Fibroblast of lung (primary cell): ENCODE measurements at regions not wholly inside any gene's neighbourhood (a gene's known extent, or its start where the extent isn't known, plus 50 kb on each side); places are given as distances from the start of the nearest gene placed in this dataset.

Experiments
- DNase-seq, 2 donors: peaks; one replicate each; pipeline versions ENCODE4 v3.0.0 to v3.0.0-alpha.2; 2010; ENCODE audit warnings: low read depth in 2 of 2
- H2AFZ ChIP-seq: 2 replicates; pipeline ENCODE4 v1.5.1; 2012; ENCODE audit warnings: low read length, control low read depth, inconsistent platforms
- H3K27ac ChIP-seq: 2 replicates; pipeline ENCODE4 v1.5.1; 2011; ENCODE audit warnings: low read length, control low read depth; ENCODE audit not compliant: insufficient read depth
- H3K27me3 ChIP-seq: 2 replicates; pipeline ENCODE4 v1.5.1; 2011; ENCODE audit warnings: mild to moderate bottlenecking, low read length; ENCODE audit not compliant: control insufficient read depth, insufficient read depth
- H3K36me3 ChIP-seq: 2 replicates; pipeline ENCODE4 v1.5.1; 2011; ENCODE audit warnings: low read length; ENCODE audit not compliant: control insufficient read depth, insufficient read depth
- H3K4me1 ChIP-seq: 2 replicates; pipeline ENCODE4 v1.5.1; 2011; ENCODE audit warnings: low read length; ENCODE audit not compliant: control insufficient read depth, insufficient read depth; ENCODE audit errors: extremely low read depth
- H3K4me2 ChIP-seq: 2 replicates; pipeline ENCODE4 v1.5.1; 2011; ENCODE audit warnings: low read length, control low read depth; ENCODE audit not compliant: insufficient read depth; ENCODE audit errors: extremely low read depth
- H3K4me3 ChIP-seq, 4 experiments: fragments of 200-600 bp in 1 of 4; sonication (generic) in 1 of 4; replicated peaks in 1 of 4; 2 replicates each; pipeline ENCODE4 v1.5.1; 2011 to 2016; ENCODE audit warnings: low read length in 4 of 4, low read depth in 3 of 4, mild to moderate bottlenecking in 3 of 4, control low read depth in 2 of 4, inconsistent platforms in 1 of 4, mixed read lengths in 1 of 4; ENCODE audit not compliant: insufficient read depth in 1 of 4; ENCODE audit errors: control extremely low read depth in 1 of 4
- H3K79me2 ChIP-seq: 2 replicates; pipeline ENCODE4 v1.5.1; 2012; ENCODE audit warnings: mild to moderate bottlenecking, low read length, inconsistent platforms; ENCODE audit not compliant: control insufficient read depth, insufficient read depth
- H3K9ac ChIP-seq: 2 replicates; pipeline ENCODE4 v1.5.1; 2011; ENCODE audit warnings: mild to moderate bottlenecking, low read length, control low read depth; ENCODE audit not compliant: insufficient read depth
- H3K9me3 ChIP-seq: 2 replicates; pipeline ENCODE4 v1.5.1; 2012; ENCODE audit warnings: low read depth, low read length; ENCODE audit not compliant: control insufficient read depth, insufficient read depth
- H4K20me1 ChIP-seq: 2 replicates; pipeline ENCODE4 v1.5.1; 2011; ENCODE audit warnings: low read length; ENCODE audit not compliant: control insufficient read depth, insufficient read depth; ENCODE audit errors: extremely low read depth
- EZH2 ChIP-seq: IDR thresholded peaks from 2 replicates; pipeline ENCODE4 v1.5.1; 2012; ENCODE audit warnings: low read length, control low read depth, mild to moderate bottlenecking; ENCODE audit errors: missing control alignments
- TF ChIP-seq, protein P1 (sequence below), 2 donors: IDR thresholded peaks in 1 of 2; conservative IDR thresholded peaks in 1 of 2; 1 replicate in 1 of 2; 2 replicates in 1 of 2; pipeline ENCODE4 v1.5.1; 2011 to 2012; ENCODE audit warnings: low read length in 2 of 2, control low read depth in 1 of 2, inconsistent platforms in 1 of 2, low read depth in 1 of 2, mild to moderate bottlenecking in 1 of 2

DNA sequence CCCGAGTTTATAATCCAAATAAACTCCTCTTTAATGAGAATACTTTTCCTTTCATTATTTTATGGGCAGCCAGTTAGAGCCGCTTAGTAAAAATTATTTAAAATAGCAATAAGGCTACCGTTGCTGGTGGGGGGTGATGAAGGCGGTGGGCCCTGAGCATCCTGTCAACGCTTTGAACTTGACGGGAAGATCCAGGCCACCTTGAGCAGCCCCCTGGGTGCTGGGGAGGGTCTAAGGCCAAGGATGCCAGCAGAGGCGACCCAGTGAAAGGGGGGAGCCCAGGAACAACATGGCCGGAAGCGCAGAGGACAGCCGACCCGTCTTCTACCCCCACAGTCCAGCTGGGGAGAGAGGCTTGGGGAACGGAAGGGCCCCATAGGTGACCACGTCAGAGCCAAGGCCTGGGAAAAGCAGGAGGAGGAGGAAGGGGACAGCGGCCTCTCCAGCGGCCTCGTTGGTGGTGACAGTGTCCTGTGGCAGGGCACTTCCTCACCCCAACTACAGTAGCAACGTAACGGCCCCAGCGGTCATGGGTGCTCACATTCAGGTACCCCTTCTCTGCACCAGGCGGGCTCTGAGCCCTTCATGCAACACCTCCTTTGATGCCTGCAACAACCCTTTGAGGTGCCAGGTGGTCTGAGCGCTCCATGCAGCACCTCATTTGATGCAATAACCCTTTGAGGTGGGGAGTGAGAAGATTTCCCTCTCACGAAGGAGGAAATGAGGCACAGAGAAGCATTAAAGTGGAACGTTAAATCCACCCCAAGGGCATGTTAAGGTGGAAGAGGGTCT is 695.3 kb downstream of the TBC1D22A start:
- Histone ChIP-seq H3K4me3 (no peak overlapping the region), H4K20me1 (no peaks in the 10 kb centered on the region), H3K27ac (no peak overlapping the region), H3K9ac (no peak overlapping the region), H3K27me3 (no peaks in the 10 kb centered on the region), H3K9me3 (no peaks in the 10 kb centered on the region), H3K4me1 (no peaks in the 10 kb centered on the region), H3K36me3 (no peaks in the 10 kb centered on the region), H3K4me2 (no peak overlapping the region), H3K79me2 (no peaks in the 10 kb centered on the region), H2AFZ (no peak overlapping the region)
- TF ChIP-seq EZH2, result no peak
- TF ChIP-seq, protein P1, sequence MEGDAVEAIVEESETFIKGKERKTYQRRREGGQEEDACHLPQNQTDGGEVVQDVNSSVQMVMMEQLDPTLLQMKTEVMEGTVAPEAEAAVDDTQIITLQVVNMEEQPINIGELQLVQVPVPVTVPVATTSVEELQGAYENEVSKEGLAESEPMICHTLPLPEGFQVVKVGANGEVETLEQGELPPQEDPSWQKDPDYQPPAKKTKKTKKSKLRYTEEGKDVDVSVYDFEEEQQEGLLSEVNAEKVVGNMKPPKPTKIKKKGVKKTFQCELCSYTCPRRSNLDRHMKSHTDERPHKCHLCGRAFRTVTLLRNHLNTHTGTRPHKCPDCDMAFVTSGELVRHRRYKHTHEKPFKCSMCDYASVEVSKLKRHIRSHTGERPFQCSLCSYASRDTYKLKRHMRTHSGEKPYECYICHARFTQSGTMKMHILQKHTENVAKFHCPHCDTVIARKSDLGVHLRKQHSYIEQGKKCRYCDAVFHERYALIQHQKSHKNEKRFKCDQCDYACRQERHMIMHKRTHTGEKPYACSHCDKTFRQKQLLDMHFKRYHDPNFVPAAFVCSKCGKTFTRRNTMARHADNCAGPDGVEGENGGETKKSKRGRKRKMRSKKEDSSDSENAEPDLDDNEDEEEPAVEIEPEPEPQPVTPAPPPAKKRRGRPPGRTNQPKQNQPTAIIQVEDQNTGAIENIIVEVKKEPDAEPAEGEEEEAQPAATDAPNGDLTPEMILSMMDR (conservative IDR thresholded peaks at IDR 0.05 in 1 of 2, IDR thresholded peaks at IDR 0.05 in 1 of 2; ENCODE audit: low read depth in 1 of 2, low read length in 2 of 2), result no peak
- DNase-seq, result no peak

DNA sequence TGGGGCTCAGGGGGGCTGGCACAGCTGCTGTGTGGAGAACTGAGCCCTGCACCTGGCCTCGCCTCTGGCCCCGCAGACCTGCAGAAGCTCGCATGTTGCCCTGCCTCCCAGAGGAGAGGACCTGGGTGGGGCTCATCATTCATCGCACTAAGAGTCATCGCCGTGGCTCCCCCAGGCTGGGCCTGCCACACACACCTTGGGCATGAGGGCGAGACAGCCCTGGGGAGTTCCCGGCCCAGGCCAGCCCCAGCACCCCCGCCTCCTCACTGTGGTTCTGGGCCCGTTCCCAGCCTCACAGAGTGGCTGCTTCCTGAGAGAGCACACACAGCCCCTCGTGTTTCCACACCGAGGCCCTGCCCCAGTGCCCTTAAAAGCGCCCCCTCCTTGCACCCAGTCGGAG is 694.6 kb downstream of the TBC1D22A start:
- no peak for DNase-seq
- Histone ChIP-seq H3K79me2 (no peaks in the 10 kb centered on the region), H3K4me2 (no peak overlapping the region), H3K27me3 (no peaks in the 10 kb centered on the region), H3K4me1 (no peaks in the 10 kb centered on the region), H4K20me1 (no peaks in the 10 kb centered on the region), H3K36me3 (no peaks in the 10 kb centered on the region), H2AFZ (no peak overlapping the region), H3K4me3 (no peak overlapping the region), H3K9me3 (no peaks in the 10 kb centered on the region), H3K27ac (no peak overlapping the region), H3K9ac (no peak overlapping the region)
- TF ChIP-seq, protein P1 (conservative IDR thresholded peaks at IDR 0.05 in 1 of 2, IDR thresholded peaks at IDR 0.05 in 1 of 2; ENCODE audit: low read depth in 1 of 2, low read length in 2 of 2), result no peak
- no peak for TF ChIP-seq EZH2

DNA sequence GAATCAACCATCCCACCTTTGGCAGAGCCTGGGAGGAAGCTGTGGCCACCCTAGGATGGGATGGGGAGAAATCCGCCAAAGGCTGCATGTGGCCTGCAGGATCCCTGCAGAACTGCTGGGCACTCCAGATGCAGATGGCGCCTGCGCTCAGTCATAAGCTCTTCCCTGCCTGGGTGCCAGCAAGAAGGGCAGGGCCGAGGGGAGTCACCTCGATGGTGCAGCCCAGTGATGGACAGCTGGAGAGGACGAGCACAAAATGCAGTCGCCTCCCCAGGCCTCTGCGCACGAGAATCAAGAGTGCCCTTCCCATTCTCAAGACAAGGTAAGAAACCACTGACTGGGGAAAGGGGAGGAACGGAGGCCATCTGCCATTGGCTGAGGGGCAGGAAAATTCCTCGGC is 693.6 kb downstream of the TBC1D22A start:
- H3K4me1 ChIP-seq, result no peaks in the 10 kb centered on the region
- H3K9me3 ChIP-seq, result no peaks in the 10 kb centered on the region
- no peak for DNase-seq
- no peak overlapping the region for H3K27ac ChIP-seq
- H4K20me1 ChIP-seq, result no peaks in the 10 kb centered on the region
- no peak overlapping the region for H3K9ac ChIP-seq
- H3K27me3 ChIP-seq, result no peaks in the 10 kb centered on the region
- no peak overlapping the region for H2AFZ ChIP-seq
- no peak overlapping the region for H3K4me2 ChIP-seq
- TF ChIP-seq, protein P1 (conservative IDR thresholded peaks at IDR 0.05 in 1 of 2, IDR thresholded peaks at IDR 0.05 in 1 of 2; ENCODE audit: low read depth in 1 of 2, low read length in 2 of 2), result no peak
- TF ChIP-seq EZH2, result no peak
- no peak overlapping the region for H3K4me3 ChIP-seq
- no peaks in the 10 kb centered on the region for H3K36me3 ChIP-seq
- no peaks in the 10 kb centered on the region for H3K79me2 ChIP-seq
